Activated CD8-positive, alpha-beta memory T cell treated with anti-CD3 and anti-CD28 coated beads, Interleukin-2, amount 10 ng/mL, durations not matched to agents 7 days and 5 days (primary cell): ENCODE measurements at regions not wholly inside any gene's neighbourhood (a gene's known extent, or its start where the extent isn't known, plus 50 kb on each side); places are given as distances from the start of the nearest gene placed in this dataset.
"Not testable (repeated sequence)": the region's sequence is repeated elsewhere in the genome, so short reads cannot be mapped to it uniquely, and the experiment has no call there.

Source experiments
- ATAC-seq: fragments of 150-1000 bp; cut with Tn5 transposase; one replicate; pipeline ENCODE4 v1.10.0; 2021; ENCODE audit warnings: moderate library complexity
- CTCF ChIA-PET: fragments of 350-600 bp; sonication (Branson Sonifier 250); formaldehyde crosslinking; loops from one replicate; lab custom pipeline; 2021; ENCODE audit warnings: antibody characterized with exemption; lab: Charles Lee
- DNase-seq: peaks from one replicate; pipeline ENCODE4 v3.0.0-alpha.2; 2020
- H3K27ac Mint-ChIP-seq: one replicate; pipeline ENCODE4 v1.8.0; 2021; ENCODE audit warnings: mild to moderate bottlenecking, mixed read lengths
- H3K27me3 Mint-ChIP-seq: one replicate; pipeline ENCODE4 v1.8.0; 2021; ENCODE audit warnings: mixed read lengths
- H3K36me3 Mint-ChIP-seq: one replicate; pipeline ENCODE4 v1.8.0; 2021; ENCODE audit warnings: mild to moderate bottlenecking, mixed read lengths
- H3K4me1 Mint-ChIP-seq: one replicate; pipeline ENCODE4 v1.8.0; 2021; ENCODE audit warnings: mixed read lengths
- H3K4me3 Mint-ChIP-seq: one replicate; pipeline ENCODE4 v1.8.0; 2021; ENCODE audit warnings: mild to moderate bottlenecking, moderate library complexity, mixed read lengths
- H3K9me3 Mint-ChIP-seq: one replicate; pipeline ENCODE4 v1.8.0; 2022; ENCODE audit warnings: low read depth, mixed read lengths

DNA sequence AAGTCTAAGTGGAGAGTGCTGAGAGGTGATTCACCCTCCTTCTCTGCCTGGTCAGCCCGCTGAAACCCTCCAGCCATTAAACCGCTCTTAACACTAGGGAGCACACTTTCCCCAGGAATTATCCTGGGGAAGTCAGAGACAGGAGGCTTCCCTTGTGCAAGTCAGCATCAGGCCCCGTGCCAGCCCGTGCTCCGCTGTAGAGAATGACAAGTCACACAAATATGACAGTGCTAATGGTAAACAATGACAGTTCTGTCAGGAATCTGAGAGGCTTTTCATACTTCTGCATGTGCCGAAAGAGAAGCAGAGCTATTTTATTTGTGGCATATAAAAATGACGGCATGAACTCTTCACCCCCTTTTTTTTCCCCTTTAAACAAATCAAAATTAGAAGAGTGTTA lies 816.9 kb upstream of the SLC10A2 start:
- no peak for DNase-seq
- ATAC-seq, result no peak
- Mint-ChIP-seq H3K9me3 (peaks cover 2% of the 10 kb centered on the region), H3K27me3 (no peaks in the 10 kb centered on the region), H3K36me3 (no peaks in the 10 kb centered on the region), H3K4me3 (no peak overlapping the region), H3K27ac (no peak overlapping the region), H3K4me1 (no peaks in the 10 kb centered on the region)
- CTCF ChIA-PET, result no interaction called here

DNA sequence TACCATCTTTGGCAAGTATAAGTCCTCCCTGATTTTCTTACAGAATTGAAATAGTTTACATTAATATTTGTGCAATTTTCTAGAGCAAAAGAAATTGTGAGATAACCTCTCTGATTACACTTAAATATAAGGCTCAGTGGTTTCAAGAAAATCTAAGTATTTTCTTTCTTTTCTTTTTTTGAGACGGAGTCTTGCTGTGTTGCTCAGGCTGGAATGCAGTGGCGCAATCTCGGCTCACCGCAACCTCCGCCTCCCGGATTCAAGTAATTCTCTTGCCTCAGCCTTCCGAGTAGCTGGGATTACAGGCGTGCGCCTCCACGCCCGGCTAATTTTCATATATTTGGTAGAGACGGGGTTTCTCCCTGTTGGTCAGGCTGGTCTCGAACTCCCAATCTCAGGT lies 813.9 kb upstream of the SLC10A2 start:
- H3K9me3 Mint-ChIP-seq, DNase-seq, H3K36me3 Mint-ChIP-seq, H3K4me1 Mint-ChIP-seq, H3K27me3 Mint-ChIP-seq, H3K27ac Mint-ChIP-seq, H3K4me3 Mint-ChIP-seq, ATAC-seq, CTCF ChIA-PET: not testable (repeated sequence)

DNA sequence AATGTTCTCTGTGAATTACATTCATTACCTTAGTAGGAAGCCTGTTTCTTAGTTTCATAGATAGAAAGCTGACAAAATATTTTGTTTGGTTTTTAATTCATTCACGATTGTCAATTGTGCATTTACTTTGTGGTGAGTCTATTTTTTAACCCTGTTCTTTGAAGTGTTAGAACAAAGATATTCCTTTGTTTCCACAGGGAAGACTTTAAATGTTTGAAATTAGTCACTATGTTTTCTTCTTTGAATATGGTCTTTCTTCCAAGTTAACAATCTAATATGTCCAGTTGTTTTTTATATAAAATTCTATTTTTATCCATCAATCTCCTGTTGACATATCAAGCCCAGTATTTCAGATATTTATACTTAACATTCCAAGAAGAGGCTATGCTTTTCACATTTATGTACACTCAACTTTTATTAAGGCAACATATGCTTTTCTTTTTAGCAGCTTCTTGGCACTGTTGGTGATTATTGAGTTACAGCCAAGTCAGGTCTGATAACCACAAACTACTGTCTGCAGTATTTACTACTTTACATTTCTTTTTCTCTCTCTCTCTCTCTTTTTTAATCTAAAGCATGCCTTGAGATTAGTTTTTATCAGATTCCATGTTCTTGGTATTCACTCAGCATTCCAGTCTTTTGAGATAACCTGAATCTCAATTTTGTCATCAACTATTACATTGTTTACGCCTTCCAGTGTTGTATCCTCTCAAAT lies 812.8 kb upstream of the SLC10A2 start:
- H3K36me3 Mint-ChIP-seq, result no peaks in the 10 kb centered on the region
- CTCF ChIA-PET, result no interaction called here
- no peak for ATAC-seq
- no peak overlapping the region for H3K4me3 Mint-ChIP-seq
- DNase-seq, result no peak
- no peak overlapping the region for H3K27ac Mint-ChIP-seq
- H3K4me1 Mint-ChIP-seq, result no peaks in the 10 kb centered on the region
- no peaks in the 10 kb centered on the region for H3K9me3 Mint-ChIP-seq
- no peaks in the 10 kb centered on the region for H3K27me3 Mint-ChIP-seq

DNA sequence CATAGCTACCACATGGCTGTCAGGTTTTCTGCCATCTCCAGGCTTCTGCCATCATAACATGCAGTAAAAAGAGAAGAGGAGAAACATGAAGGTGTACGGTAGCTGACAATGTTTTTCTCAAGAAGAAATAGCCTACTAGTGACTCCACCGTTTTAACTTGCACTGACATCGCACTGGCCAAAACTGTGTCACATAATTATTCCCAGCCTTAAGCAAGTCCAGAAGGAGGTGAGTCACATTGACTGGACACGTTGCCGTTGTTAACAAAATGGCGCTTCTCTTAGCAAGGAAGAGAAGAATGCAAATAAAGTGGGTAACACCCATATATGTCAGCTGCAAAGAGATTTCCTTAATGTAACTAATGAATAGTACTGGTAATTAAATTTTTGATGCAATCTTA lies 810.4 kb upstream of the SLC10A2 start:
- CTCF ChIA-PET, result no interaction called here
- no peak for ATAC-seq
- H3K27me3 Mint-ChIP-seq, result no peaks in the 10 kb centered on the region
- H3K27ac Mint-ChIP-seq, result no peak overlapping the region
- H3K9me3 Mint-ChIP-seq, result peaks cover 3% of the 10 kb centered on the region
- H3K36me3 Mint-ChIP-seq, result no peaks in the 10 kb centered on the region
- DNase-seq, result no peak
- no peak overlapping the region for H3K4me3 Mint-ChIP-seq
- no peaks in the 10 kb centered on the region for H3K4me1 Mint-ChIP-seq

DNA sequence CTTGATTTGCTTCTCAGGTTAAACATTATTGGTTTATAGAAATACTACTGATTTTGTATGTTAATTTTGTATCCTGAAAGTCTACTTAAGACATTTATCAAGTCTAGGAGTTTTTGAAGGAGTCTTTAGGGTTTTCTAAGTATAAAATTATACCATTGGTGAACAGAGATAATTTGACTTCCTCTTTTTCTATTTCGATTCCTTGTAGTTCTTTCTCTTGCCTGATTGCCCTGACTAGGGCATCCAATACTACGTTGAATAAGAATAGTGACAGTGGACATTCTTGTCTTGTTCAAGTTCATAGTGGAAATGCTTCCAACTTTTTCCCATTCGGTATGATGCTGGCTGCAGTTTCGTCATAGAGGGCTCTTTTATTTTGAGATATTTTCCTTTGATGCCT lies 807.5 kb upstream of the SLC10A2 start:
- Mint-ChIP-seq H3K4me3 (no peak overlapping the region), H3K4me1 (no peaks in the 10 kb centered on the region), H3K36me3 (no peaks in the 10 kb centered on the region), H3K27me3 (no peaks in the 10 kb centered on the region), H3K9me3 (peaks cover 3% of the 10 kb centered on the region), H3K27ac (no peak overlapping the region)
- ATAC-seq (no peak), DNase-seq (no peak)
- CTCF ChIA-PET, result no interaction called here

DNA sequence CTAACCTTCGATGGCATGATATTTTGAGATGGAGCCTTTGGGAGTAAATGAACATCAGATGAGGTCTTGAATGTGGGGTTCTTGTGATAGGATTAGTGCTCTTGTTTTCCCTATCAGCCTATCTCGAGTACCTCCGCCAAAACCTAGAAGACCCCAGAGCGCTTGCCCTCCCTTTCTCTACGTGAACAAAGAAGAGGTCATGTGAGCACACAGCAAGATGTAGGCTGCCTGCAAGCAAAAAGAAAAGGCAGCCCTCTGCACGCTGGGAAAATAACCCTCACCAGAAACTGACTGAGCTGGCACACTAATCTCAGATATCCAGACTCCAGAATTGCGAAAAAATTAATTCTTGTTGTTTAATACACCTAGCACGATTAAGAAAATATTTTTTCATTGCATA lies 799.8 kb upstream of the SLC10A2 start:
- no peaks in the 10 kb centered on the region for H3K36me3 Mint-ChIP-seq
- CTCF ChIA-PET, result no interaction called here
- ATAC-seq, result no peak
- no peak overlapping the region for H3K27ac Mint-ChIP-seq
- H3K4me3 Mint-ChIP-seq, result no peak overlapping the region
- no peaks in the 10 kb centered on the region for H3K27me3 Mint-ChIP-seq
- H3K9me3 Mint-ChIP-seq, result no peaks in the 10 kb centered on the region
- no peak for DNase-seq
- H3K4me1 Mint-ChIP-seq, result no peaks in the 10 kb centered on the region

DNA sequence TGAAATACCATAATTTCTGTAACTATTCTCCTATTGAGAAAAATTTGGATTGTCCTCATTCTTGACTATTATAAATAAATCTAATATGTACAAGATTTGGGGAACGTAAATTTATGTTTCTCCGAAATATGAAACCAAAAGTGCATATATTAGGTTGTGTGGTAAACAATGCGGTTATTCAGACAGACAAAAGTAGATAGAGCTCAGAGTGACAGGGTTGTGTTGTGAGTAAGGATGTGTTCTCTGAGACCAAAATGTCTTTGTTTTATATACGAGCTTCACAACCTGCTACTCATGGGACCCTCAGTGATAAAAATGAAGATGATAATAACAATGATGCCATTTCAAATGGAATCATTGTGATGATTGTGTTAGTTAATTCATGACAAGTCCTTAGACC lies 796.3 kb upstream of the SLC10A2 start:
- Mint-ChIP-seq H3K27ac (no peak overlapping the region), H3K27me3 (no peaks in the 10 kb centered on the region), H3K4me1 (no peaks in the 10 kb centered on the region), H3K9me3 (peaks cover 3% of the 10 kb centered on the region), H3K4me3 (no peak overlapping the region), H3K36me3 (no peaks in the 10 kb centered on the region)
- CTCF ChIA-PET, result no interaction called here
- ATAC-seq (no peak), DNase-seq (no peak)

DNA sequence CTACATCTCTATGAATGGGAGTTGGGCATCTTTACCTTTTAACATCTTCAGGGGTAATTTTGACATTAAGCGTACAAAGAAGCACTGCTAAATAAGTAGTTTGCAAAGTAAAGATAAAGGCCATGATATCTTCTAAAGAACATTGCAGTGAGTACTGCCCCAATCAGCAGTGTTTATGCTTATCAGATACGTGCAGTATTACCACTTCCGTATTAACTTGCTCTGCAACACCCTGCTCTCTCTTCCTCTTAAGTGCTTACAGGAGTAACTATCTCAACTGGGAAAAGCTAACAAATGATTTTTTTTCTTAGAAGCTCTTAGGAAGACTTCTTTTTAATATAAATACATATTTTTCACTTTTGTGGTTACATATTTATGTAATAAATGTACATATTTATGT lies 793.7 kb upstream of the SLC10A2 start:
- H3K9me3 Mint-ChIP-seq, result peaks cover 5% of the 10 kb centered on the region

DNA sequence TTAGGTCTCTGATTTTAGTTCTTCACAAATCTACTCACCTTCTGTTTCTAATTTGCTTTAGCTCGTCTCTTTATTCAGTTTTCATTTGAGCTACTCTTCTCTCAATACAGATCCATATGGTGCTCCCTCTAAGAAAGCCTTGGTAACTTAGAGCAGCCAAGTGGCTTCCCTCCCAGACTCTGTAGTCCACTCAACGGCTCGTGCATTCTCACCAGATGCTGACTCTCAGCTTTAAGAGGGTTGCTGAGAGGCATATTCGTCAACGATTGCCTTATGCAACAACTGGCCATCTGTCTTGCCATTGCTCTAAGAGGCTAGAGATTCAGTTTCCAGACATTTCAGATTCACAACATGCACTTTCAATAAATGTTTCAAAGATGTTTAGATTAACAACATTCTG lies 785.8 kb upstream of the SLC10A2 start:
- Mint-ChIP-seq H3K4me3 (no peak overlapping the region), H3K36me3 (no peaks in the 10 kb centered on the region), H3K27ac (no peak overlapping the region), H3K27me3 (no peaks in the 10 kb centered on the region), H3K9me3 (peaks cover 6% of the 10 kb centered on the region), H3K4me1 (no peaks in the 10 kb centered on the region)
- no peak for DNase-seq
- CTCF ChIA-PET, result no interaction called here
- no peak for ATAC-seq

More for the DNA sequence above, 793.7 kb upstream of the SLC10A2 start:
- no peak for DNase-seq
- CTCF ChIA-PET, result no interaction called here
- Mint-ChIP-seq H3K27me3 (no peaks in the 10 kb centered on the region), H3K36me3 (no peaks in the 10 kb centered on the region), H3K27ac (no peak overlapping the region), H3K4me1 (no peaks in the 10 kb centered on the region), H3K4me3 (no peak overlapping the region)
- ATAC-seq, result no peak

DNA sequence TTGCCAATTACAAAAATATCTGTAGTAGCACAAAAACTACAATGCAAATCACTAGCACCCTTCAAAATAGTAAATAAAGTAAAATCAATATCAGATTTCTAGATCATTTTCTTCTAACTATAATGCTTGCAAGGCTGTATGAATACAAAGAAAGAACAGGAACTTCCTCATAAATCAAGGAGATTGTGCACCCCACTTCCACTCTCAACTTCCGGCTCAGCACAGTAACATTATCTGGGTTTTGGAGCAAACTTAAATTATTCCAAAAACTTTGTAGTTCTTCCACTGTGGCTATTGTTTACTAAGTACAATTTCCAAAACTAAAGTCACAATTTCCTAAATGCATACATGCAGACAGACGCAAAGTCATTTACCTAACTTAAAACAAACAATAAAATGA lies 778.3 kb upstream of the SLC10A2 start:
- no peak for ATAC-seq
- no peaks in the 10 kb centered on the region for H3K36me3 Mint-ChIP-seq
- no peak for DNase-seq
- H3K4me3 Mint-ChIP-seq, result no peak overlapping the region
- H3K4me1 Mint-ChIP-seq, result no peaks in the 10 kb centered on the region
- H3K27me3 Mint-ChIP-seq, result no peaks in the 10 kb centered on the region
- CTCF ChIA-PET, result no interaction called here
- H3K27ac Mint-ChIP-seq, result no peak overlapping the region
- H3K9me3 Mint-ChIP-seq, result peaks cover 2% of the 10 kb centered on the region

DNA sequence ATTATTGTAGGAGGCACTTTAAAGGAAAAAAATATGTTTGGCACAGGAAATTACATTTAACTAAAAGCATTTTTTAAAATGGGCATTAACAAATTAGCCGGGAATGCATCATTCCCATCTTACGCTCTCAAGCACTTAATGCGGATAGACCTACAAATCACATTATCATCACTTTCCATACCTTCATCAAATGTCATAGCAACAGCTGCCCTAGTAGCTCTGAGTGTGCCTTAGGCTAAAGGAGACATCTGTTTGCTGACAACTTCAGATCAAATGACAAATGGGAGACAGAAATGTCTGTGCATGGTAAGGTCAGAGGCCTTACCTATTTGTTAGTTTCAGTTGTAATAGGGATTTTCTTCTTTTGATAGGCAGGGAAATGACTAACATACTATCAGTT lies 773.2 kb upstream of the SLC10A2 start:
- DNase-seq (no peak), ATAC-seq (no peak)
- H3K36me3 Mint-ChIP-seq, result no peaks in the 10 kb centered on the region
- H3K9me3 Mint-ChIP-seq, result no peaks in the 10 kb centered on the region
- no peaks in the 10 kb centered on the region for H3K27me3 Mint-ChIP-seq
- CTCF ChIA-PET, result no interaction called here
- H3K4me1 Mint-ChIP-seq, result no peaks in the 10 kb centered on the region
- no peak overlapping the region for H3K4me3 Mint-ChIP-seq
- H3K27ac Mint-ChIP-seq, result no peak overlapping the region

DNA sequence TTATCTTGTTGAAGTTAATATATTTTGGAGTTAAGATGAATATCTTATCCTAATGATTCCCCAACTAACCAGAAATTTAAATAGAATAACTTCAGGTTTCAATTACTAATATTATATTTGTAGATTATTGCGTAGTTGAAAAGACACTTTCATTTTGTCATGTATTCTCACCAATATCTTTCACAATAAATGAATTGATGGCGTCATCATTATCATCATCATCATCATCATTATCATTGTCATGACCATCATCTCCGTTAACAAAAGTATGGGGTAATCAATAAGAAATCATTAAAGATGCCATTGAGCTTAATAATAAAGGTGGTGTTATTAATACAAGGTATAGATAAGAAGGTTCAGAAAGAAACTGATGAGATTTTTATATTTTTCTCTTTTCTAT lies 768.8 kb upstream of the SLC10A2 start:
- H3K9me3 Mint-ChIP-seq, result no peaks in the 10 kb centered on the region
- H3K4me1 Mint-ChIP-seq, result no peaks in the 10 kb centered on the region
- H3K4me3 Mint-ChIP-seq, result no peak overlapping the region
- no peaks in the 10 kb centered on the region for H3K36me3 Mint-ChIP-seq
- H3K27me3 Mint-ChIP-seq, result no peaks in the 10 kb centered on the region
- ATAC-seq (no peak), DNase-seq (no peak)
- CTCF ChIA-PET, result no interaction called here
- no peak overlapping the region for H3K27ac Mint-ChIP-seq

DNA sequence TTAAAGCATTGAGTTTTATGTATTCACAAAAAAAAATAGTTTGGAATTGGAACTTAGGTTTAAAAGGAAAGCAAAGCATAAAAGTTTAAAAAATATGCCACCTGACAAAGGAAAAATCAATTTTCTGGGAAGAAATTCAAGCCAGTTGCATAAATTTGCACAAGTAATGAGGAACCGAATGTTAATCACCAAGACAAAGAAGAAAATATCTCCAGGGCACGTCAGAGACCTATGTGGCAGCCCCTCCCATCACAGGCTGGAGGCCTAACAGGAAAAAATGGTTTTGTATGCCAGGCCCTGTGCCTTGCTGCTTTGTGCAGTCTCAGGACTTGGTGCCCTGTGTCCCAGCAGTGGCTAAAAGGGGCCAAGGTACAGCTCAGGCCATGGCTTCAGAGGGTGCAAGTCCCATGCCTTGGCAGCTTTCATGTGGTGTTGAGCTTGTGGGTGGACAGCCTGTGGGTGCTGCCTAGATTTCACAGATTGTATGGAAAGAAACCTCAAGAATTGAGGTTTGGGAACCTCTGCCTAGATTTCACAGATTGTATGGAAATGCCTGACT lies 767.2 kb upstream of the SLC10A2 start:
- ATAC-seq (no peak), DNase-seq (no peak)
- H3K36me3 Mint-ChIP-seq, result no peaks in the 10 kb centered on the region
- H3K4me3 Mint-ChIP-seq, result no peak overlapping the region
- peaks cover 3% of the 10 kb centered on the region for H3K9me3 Mint-ChIP-seq
- H3K4me1 Mint-ChIP-seq, result no peaks in the 10 kb centered on the region
- H3K27ac Mint-ChIP-seq, result no peak overlapping the region
- CTCF ChIA-PET, result no interaction called here
- no peaks in the 10 kb centered on the region for H3K27me3 Mint-ChIP-seq

DNA sequence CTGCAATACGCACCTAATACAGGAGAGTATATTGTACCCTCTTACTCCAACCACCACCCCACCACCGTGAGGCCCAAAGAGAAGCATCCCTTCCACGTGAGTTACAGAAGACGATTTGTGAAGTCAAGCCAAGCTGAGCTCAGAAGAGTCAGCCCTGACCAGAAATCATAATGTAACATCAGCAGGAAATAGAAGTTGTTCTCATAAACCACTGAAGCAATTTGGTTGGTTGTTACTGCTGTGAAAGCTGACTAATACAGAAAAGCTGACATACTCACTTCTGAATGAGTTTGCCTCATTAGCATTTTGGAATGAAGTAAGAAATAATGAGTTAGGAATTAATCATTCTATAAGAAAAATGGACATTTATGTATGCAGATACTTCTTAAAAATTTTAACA lies 749.4 kb upstream of the SLC10A2 start:
- H3K4me3 Mint-ChIP-seq, result no peak overlapping the region

More for the DNA sequence above, 749.4 kb upstream of the SLC10A2 start:
- DNase-seq, result no peak
- H3K27me3 Mint-ChIP-seq, result no peaks in the 10 kb centered on the region
- H3K27ac Mint-ChIP-seq, result no peak overlapping the region
- ATAC-seq, result no peak
- H3K4me1 Mint-ChIP-seq, result no peaks in the 10 kb centered on the region
- no peaks in the 10 kb centered on the region for H3K36me3 Mint-ChIP-seq
- H3K9me3 Mint-ChIP-seq, result peaks cover 13% of the 10 kb centered on the region
- CTCF ChIA-PET, result no interaction called here
